H1 (cell line): ENCODE measurements at regions not wholly inside any gene's neighbourhood (a gene's known extent, or its start where the extent isn't known, plus 50 kb on each side); places are given as distances from the start of the nearest gene placed in this dataset.

ENCODE experiments used
- CTCF ChIA-PET: fragments of 300-600 bp; sonication (Branson Sonifier 250); formaldehyde crosslinking; loops from one replicate; lab custom pipeline; 2021; ENCODE audit not compliant: partially characterized antibody; lab: Charles Lee
- POLR2A ChIA-PET: fragments of 300-600 bp; sonication (Branson Sonifier 250); formaldehyde crosslinking; loops from one replicate; lab custom pipeline; 2021; ENCODE audit warnings: inconsistent platforms; ENCODE audit not compliant: partially characterized antibody; lab: Charles Lee
- DNase-seq, 2 experiments: peaks; one replicate each; pipeline versions ENCODE4 v3.0.0 to v3.0.0-alpha.2; 2010 to 2022; ENCODE audit warnings: low spot score in 2 of 2, low read depth in 1 of 2, mixed read lengths in 1 of 2
- FAIRE-seq: peaks from 2 replicates; lab custom pipeline; 2011; peaks lifted over from hg19 to GRCh38; lab: Jason Lieb, UNC
- H2AFZ ChIP-seq: 2 replicates; pipeline ENCODE4 v1.8.1; 2012; ENCODE audit warnings: low read length, inconsistent platforms
- H2AK5ac ChIP-seq: 2 replicates; pipeline ENCODE4 v1.6.1; 2013; ENCODE audit warnings: low read depth, low read length
- H2BK120ac ChIP-seq: replicated peaks from 2 replicates; pipeline ENCODE3; 2013; ENCODE audit warnings: low read depth, low read length, inconsistent platforms
- H2BK12ac ChIP-seq: 2 replicates; pipeline ENCODE4 v1.6.1; 2013; ENCODE audit warnings: low read depth, low read length
- H2BK15ac ChIP-seq: 2 replicates; pipeline ENCODE4 v1.6.1; 2013; ENCODE audit warnings: low read length
- H2BK20ac ChIP-seq: 2 replicates; pipeline ENCODE4 v1.6.1; 2013; ENCODE audit warnings: low read length
- H2BK5ac ChIP-seq: 2 replicates; pipeline ENCODE4 v1.6.1; 2013; ENCODE audit warnings: low read depth, low read length
- H3K14ac ChIP-seq: 2 replicates; pipeline ENCODE4 v1.6.1; 2013; ENCODE audit warnings: inconsistent platforms; ENCODE audit not compliant: insufficient read length
- H3K18ac ChIP-seq: 2 replicates; pipeline ENCODE4 v1.6.1; 2013; ENCODE audit warnings: low read length; ENCODE audit errors: extremely low read depth
- H3K23ac ChIP-seq: 2 replicates; pipeline ENCODE4 v1.6.1; 2013; ENCODE audit warnings: inconsistent platforms; ENCODE audit not compliant: insufficient read length
- H3K23me2 ChIP-seq: 2 replicates; pipeline ENCODE4 v1.6.1; 2013; ENCODE audit warnings: low read depth, low read length
- H3K27ac ChIP-seq: 2 replicates; pipeline ENCODE4 v1.6.1; 2011; ENCODE audit warnings: low read depth, low read length, inconsistent platforms
- H3K27me3 ChIP-seq, 4 experiments: replicated peaks in 1 of 4; 1 replicate in 1 of 4; 2 replicates in 3 of 4; pipeline versions ENCODE4 v1.6.1 to v1.8.1; 2011 to 2013; ENCODE audit warnings: low read length in 3 of 4, mild to moderate bottlenecking in 3 of 4, inconsistent platforms in 2 of 4, mixed read lengths in 2 of 4, moderate library complexity in 1 of 4; ENCODE audit not compliant: control insufficient read depth in 3 of 4, insufficient read depth in 3 of 4; ENCODE audit errors: extremely low read depth in 1 of 4
- H3K36me3 ChIP-seq, 4 experiments: 2 replicates each; pipeline versions ENCODE4 v1.6.1 to v1.8.1; 2011 to 2013; ENCODE audit warnings: mild to moderate bottlenecking in 4 of 4, low read length in 3 of 4, moderate library complexity in 2 of 4, control low read depth in 1 of 4, inconsistent platforms in 1 of 4; ENCODE audit not compliant: insufficient read depth in 4 of 4, control insufficient read depth in 2 of 4
- H3K4ac ChIP-seq: replicated peaks from 2 replicates; pipeline ENCODE3; 2013; ENCODE audit warnings: low read length, low read depth, mixed read lengths, inconsistent platforms; ENCODE audit not compliant: insufficient read length
- H3K4me1 ChIP-seq, 4 experiments: replicated peaks in 1 of 4; 1 replicate in 1 of 4; 2 replicates in 3 of 4; pipeline versions ENCODE4 v1.6.1 to v1.8.1; 2011 to 2013; ENCODE audit warnings: low read length in 3 of 4, inconsistent platforms in 2 of 4, mixed read lengths in 1 of 4; ENCODE audit not compliant: insufficient read depth in 4 of 4, control insufficient read depth in 3 of 4
- H3K4me2 ChIP-seq, 2 experiments: 2 replicates each; pipeline versions ENCODE4 v1.6.1 to v1.8.1; 2011 to 2013; ENCODE audit warnings: low read depth in 2 of 2, low read length in 2 of 2, control low read depth in 1 of 2, inconsistent platforms in 1 of 2, mild to moderate bottlenecking in 1 of 2; ENCODE audit not compliant: insufficient read depth in 1 of 2
- H3K4me3 ChIP-seq, 4 experiments: fragments of 200-600, 300-600 bp in 1 of 4; sonication (generic), shearing (Covaris generic), sonication (Bioruptor Twin) in 1 of 4; 2 replicates each; pipeline versions ENCODE4 v1.5.1 to v1.8.1; 2011 to 2016; ENCODE audit warnings: low read length in 4 of 4, low read depth in 3 of 4, control low read depth in 2 of 4, inconsistent platforms in 2 of 4, mild to moderate bottlenecking in 2 of 4, mixed read lengths in 1 of 4, moderate library complexity in 1 of 4; ENCODE audit not compliant: insufficient read depth in 2 of 4; ENCODE audit errors: extremely low read depth in 1 of 4
- H3K56ac ChIP-seq: replicated peaks from 2 replicates; pipeline ENCODE3; 2013; ENCODE audit warnings: low read depth, mild to moderate bottlenecking, mixed read lengths, low read length, inconsistent platforms; ENCODE audit not compliant: insufficient read length
- H3K79me1 ChIP-seq: 2 replicates; pipeline ENCODE4 v1.6.1; 2013; ENCODE audit warnings: low read depth, low read length, control low read depth
- H3K79me2 ChIP-seq, 2 experiments: 2 replicates each; pipeline versions ENCODE4 v1.6.1 to v1.8.1; 2012 to 2013; ENCODE audit warnings: low read length in 2 of 2, mild to moderate bottlenecking in 2 of 2, inconsistent platforms in 1 of 2; ENCODE audit not compliant: insufficient read depth in 2 of 2, control insufficient read depth in 1 of 2
- H3K9ac ChIP-seq, 4 experiments: replicated peaks in 1 of 4; 1 replicate in 1 of 4; 2 replicates in 3 of 4; pipeline versions ENCODE4 v1.6.1 to v1.8.1; 2011 to 2013; ENCODE audit warnings: low read depth in 3 of 4, low read length in 3 of 4, control low read depth in 2 of 4, mild to moderate bottlenecking in 2 of 4, moderate library complexity in 2 of 4, inconsistent platforms in 1 of 4; ENCODE audit errors: extremely low read depth in 1 of 4
- H3K9me3 ChIP-seq, 2 experiments: 2 replicates each; pipeline versions ENCODE4 v1.6.1 to v1.8.1; 2012 to 2013; ENCODE audit warnings: mild to moderate bottlenecking in 2 of 2, moderate library complexity in 2 of 2, control low read depth in 1 of 2, inconsistent platforms in 1 of 2, low read depth in 1 of 2, low read length in 1 of 2, mixed read lengths in 1 of 2; ENCODE audit not compliant: insufficient read depth in 2 of 2
- H4K20me1 ChIP-seq, 2 experiments: replicated peaks in 1 of 2; 2 replicates each; pipeline versions ENCODE3 to v1.8.1; 2011 to 2013; ENCODE audit warnings: inconsistent platforms in 2 of 2, low read length in 2 of 2, mild to moderate bottlenecking in 1 of 2; ENCODE audit not compliant: insufficient read depth in 2 of 2, control insufficient read depth in 1 of 2
- H4K5ac ChIP-seq: 2 replicates; pipeline ENCODE4 v1.6.1; 2013; ENCODE audit warnings: low read length, low read depth, mixed read lengths, inconsistent platforms; ENCODE audit not compliant: insufficient read length
- H4K8ac ChIP-seq: 2 replicates; pipeline ENCODE4 v1.8.0; 2013; ENCODE audit warnings: mild to moderate bottlenecking, moderate library complexity, low read length, inconsistent platforms; ENCODE audit not compliant: insufficient read depth; ENCODE audit errors: extremely low read depth
- H4K91ac ChIP-seq: replicated peaks from 2 replicates; pipeline ENCODE3; 2013; ENCODE audit warnings: low read length, mixed read lengths, inconsistent platforms; ENCODE audit not compliant: insufficient read length
- CHD1 ChIP-seq: IDR thresholded peaks from 2 replicates; pipeline ENCODE4 v1.6.1; 2012; ENCODE audit warnings: low read depth, low read length, improper control_type of control experiment
- CTBP2 ChIP-seq: IDR thresholded peaks from 2 replicates; pipeline ENCODE4 v1.7.0; 2011; ENCODE audit warnings: borderline replicate concordance, mild to moderate bottlenecking, moderate library complexity, mixed read lengths, low read length; ENCODE audit not compliant: insufficient read depth, insufficient read length
- EP300 ChIP-seq, 2 experiments: IDR thresholded peaks; 1 replicate in 1 of 2; 2 replicates in 1 of 2; pipeline ENCODE4 v1.6.1; 2011 to 2012; ENCODE audit warnings: low read depth in 2 of 2, low read length in 2 of 2, mild to moderate bottlenecking in 2 of 2, borderline replicate concordance in 1 of 2, inconsistent platforms in 1 of 2, moderate library complexity in 1 of 2
- FOSL1 ChIP-seq: IDR thresholded peaks from 2 replicates; pipeline ENCODE4 v1.6.1; 2011; ENCODE audit warnings: mild to moderate bottlenecking, low read depth, low read length, moderate library complexity; ENCODE audit not compliant: insufficient read depth
- GABPA ChIP-seq: IDR thresholded peaks from 2 replicates; pipeline ENCODE4 v1.6.1; 2011; ENCODE audit warnings: mild to moderate bottlenecking, low read length, moderate library complexity, borderline replicate concordance; ENCODE audit not compliant: insufficient read depth
- HDAC2 ChIP-seq, 2 experiments: fragments of 300-600 bp in 1 of 2; sonication (generic) in 1 of 2; IDR thresholded peaks; 2 replicates each; pipeline ENCODE4 v1.6.1; 2011 to 2012; ENCODE audit warnings: low read depth in 2 of 2, low read length in 2 of 2, mild to moderate bottlenecking in 2 of 2, moderate library complexity in 2 of 2, borderline replicate concordance in 1 of 2, inconsistent platforms in 1 of 2
- POLR2A ChIP-seq, 2 experiments: IDR thresholded peaks; 1 replicate in 1 of 2; 2 replicates in 1 of 2; pipeline ENCODE4 v1.6.1; 2011; ENCODE audit warnings: low read depth in 2 of 2, low read length in 2 of 2, mild to moderate bottlenecking in 2 of 2; ENCODE audit errors: control extremely low read depth in 1 of 2
- RNF2 ChIP-seq: fragments of 200-900, 300-1000 bp; sonication (generic); IDR thresholded peaks from 2 replicates; pipeline ENCODE4 v1.7.1; 2016; ENCODE audit warnings: borderline replicate concordance, low read depth, mild to moderate bottlenecking, antibody characterized with exemption, low read length; ENCODE audit not compliant: poor library complexity, severe bottlenecking; ENCODE audit errors: missing control alignments
- RXRA ChIP-seq: IDR thresholded peaks from 2 replicates; pipeline ENCODE4 v1.6.1; 2011; ENCODE audit warnings: low read depth, mild to moderate bottlenecking, low read length, moderate library complexity; ENCODE audit not compliant: insufficient read depth
- TCF12 ChIP-seq: IDR thresholded peaks from 2 replicates; pipeline ENCODE4 v1.6.1; 2011; ENCODE audit warnings: low read depth, mild to moderate bottlenecking, low read length
- ZNF274 ChIP-seq: IDR thresholded peaks from 2 replicates; pipeline ENCODE4 v1.7.0; 2012; ENCODE audit warnings: low read length, borderline replicate concordance; ENCODE audit errors: extremely low read depth
- WGBS, 2 experiments: shearing (Covaris generic) in 1 of 2; methylation state at CpG; one replicate each; pipeline versions ENCODE4 v1.1.6 to v1.1.7; 2013 to 2015; ENCODE audit warnings: low lambda C conversion rate in 2 of 2, mixed read lengths in 2 of 2, inconsistent platforms in 1 of 2, low coverage in 1 of 2, missing lambda C conversion rate in 1 of 2; ENCODE audit not compliant: insufficient replicate concordance in 2 of 2, insufficient coverage in 1 of 2, insufficient read length in 1 of 2; ENCODE audit errors: extremely low coverage in 1 of 2, missing lambda C conversion rate in 1 of 2; 5-methylcytosine and 5-hydroxymethylcytosine counted together

DNA sequence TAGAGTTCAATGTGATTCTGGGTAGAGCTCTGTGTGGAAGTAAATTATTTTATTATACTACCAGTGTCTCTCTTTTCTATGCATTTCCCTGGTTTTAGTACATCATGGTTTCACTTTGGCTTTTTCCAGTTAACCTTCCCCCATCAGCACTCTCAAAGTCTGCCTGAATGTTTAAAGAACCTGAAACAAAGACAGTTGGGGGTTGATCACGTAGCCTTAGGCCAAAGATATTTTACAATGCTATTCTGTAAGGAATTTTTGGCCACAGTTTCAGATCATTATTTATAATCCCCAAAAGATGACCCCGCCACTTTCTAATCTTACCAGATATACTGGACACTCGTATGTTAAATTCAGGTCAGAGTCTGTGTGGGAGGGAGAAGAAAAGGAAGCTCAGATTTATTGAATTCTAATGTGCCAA is 156.3 kb upstream of the TMC3 start (continued):
- no peak for TF ChIP-seq CHD1

DNA sequence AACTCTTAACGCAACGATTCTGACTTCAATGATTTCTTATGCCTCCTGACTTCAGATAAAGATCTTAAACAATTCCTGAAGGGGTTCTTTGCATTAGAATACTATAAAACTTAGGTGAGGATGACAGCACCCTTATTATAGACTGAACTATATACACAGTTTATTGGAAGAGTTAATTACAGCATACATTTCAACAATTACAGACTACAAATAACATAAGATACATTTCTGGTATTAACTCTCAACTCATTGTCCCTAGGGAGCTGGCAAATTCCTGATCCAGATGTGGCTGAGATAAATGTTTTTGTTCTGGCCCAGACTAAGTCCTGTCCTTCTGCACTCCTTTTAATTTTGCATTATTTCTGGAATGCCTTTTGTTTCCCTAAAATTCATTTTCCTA is 155.5 kb upstream of the TMC3 start:
- no peak overlapping the region for H2BK5ac ChIP-seq
- no peaks in the 10 kb centered on the region for H3K9me3 ChIP-seq
- no peak overlapping the region for H3K56ac ChIP-seq
- H3K23me2 ChIP-seq: no peaks in the 10 kb centered on the region
- no peak overlapping the region for H3K27ac ChIP-seq
- peaks cover 4 to 12% (median 11%) of the 10 kb centered on the region in 4 experiments for H3K4me1 ChIP-seq
- H3K27me3 ChIP-seq: no peaks in the 10 kb centered on the region
- H3K9ac ChIP-seq: no peak overlapping the region
- FAIRE-seq (no peak), DNase-seq (no peak)
- no peak overlapping the region for H3K4ac ChIP-seq
- no peak overlapping the region for H3K14ac ChIP-seq
- H2AK5ac ChIP-seq: no peak overlapping the region
- H3K79me1 ChIP-seq: no peaks in the 10 kb centered on the region
- H4K5ac ChIP-seq: no peak overlapping the region
- no peak overlapping the region for H3K23ac ChIP-seq
- H4K20me1 ChIP-seq: no peaks in the 10 kb centered on the region
- no peak overlapping the region for H2BK120ac ChIP-seq
- no peak overlapping the region for H3K4me3 ChIP-seq
- no peak overlapping the region for H3K18ac ChIP-seq
- H2BK20ac ChIP-seq: no peak overlapping the region
- no peaks in the 10 kb centered on the region for H3K36me3 ChIP-seq
- no peak overlapping the region for H2BK12ac ChIP-seq
- H3K4me2 ChIP-seq: no peak overlapping the region
- no peak overlapping the region for H2AFZ ChIP-seq
- no peaks in the 10 kb centered on the region for H3K79me2 ChIP-seq
- no peak overlapping the region for H2BK15ac ChIP-seq
- CTCF ChIA-PET: no interaction called here
- 91% methylated on average over 2 of the region's 2 CpGs; no CpG with 5 or more reads in 1 of the 2 experiments for WGBS, 2 experiments
- no peak overlapping the region for H4K91ac ChIP-seq
- no peak overlapping the region for H4K8ac ChIP-seq
- POLR2A ChIA-PET: no interaction called here
- TF ChIP-seq RNF2 (no peak), CTBP2 (no peak), TCF12 (no peak), EP300 (IDR thresholded peaks at IDR 0.05; ENCODE audit: borderline replicate concordance in 1 of 2, low read depth in 2 of 2, low read length in 2 of 2) (no peak), FOSL1 (no peak), POLR2A (IDR thresholded peaks at IDR 0.05; ENCODE audit: control extremely low read depth in 1 of 2, low read depth in 2 of 2, low read length in 2 of 2) (no peak), CHD1 (no peak), GABPA (no peak), RXRA (no peak), HDAC2 (IDR thresholded peaks at IDR 0.05; ENCODE audit: borderline replicate concordance in 1 of 2, low read depth in 2 of 2, low read length in 2 of 2) (no peak), ZNF274 (no peak)
